Fibroblast of gingiva (primary cell): ENCODE measurements at regions not wholly inside any gene's neighbourhood (a gene's known extent, or its start where the extent isn't known, plus 50 kb on each side); places are given as distances from the start of the nearest gene placed in this dataset.

Experiments used
- DNase-seq: peaks from one replicate; pipeline ENCODE4 v3.0.0-alpha.2; 2011; ENCODE audit warnings: low read depth

DNA sequence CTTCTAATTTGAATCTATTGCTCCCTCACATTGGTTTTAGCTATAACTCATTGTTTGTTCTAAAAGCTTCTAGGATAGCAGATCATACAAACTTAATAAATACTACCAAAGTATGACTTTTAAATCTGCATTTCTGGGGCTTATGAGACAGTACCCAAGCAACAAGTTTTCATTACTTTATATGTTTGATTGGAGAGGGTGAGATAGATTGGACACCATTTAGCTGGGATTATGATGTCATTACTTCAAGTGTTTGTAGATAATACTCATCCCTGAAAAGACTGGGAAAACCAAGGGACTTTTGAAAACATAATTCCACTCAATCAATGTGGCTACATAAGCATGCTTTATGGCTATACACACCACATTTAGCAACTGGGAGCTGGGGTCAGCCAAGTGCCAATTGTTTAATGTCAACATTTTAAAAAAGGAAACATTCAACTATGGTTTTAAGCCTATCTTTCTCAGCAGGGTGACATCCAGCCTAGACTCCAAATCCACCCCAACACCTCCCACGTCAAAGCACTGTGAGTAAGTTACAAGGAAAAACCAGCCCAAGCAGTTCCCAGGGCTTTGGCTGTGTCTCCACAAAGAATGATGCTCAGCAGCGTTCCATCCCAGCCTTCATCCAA lies 119.9 kb downstream of the ETAA1 start:
- DNase-seq: peak; percentile 64

DNA sequence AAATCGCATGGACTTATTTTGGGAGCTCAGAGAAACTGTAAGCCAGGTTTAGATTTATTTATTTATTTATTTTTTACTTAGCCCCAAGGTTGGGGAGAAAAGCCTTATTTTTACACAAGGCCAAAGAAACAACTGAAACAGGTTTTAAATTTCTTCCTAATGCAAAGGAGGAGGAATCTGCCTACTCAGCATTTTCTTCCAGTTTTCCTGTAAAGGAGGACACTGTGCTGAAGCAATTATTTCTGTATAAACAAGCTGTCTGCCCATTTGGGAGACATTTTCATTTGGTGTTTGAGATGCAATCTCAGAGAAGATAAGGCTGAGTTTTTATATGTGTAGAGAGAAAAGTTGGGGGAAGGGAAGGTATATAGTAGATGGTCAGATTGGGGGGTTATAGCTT lies 125.0 kb downstream of the ETAA1 start:
- DNase-seq: no peak

DNA sequence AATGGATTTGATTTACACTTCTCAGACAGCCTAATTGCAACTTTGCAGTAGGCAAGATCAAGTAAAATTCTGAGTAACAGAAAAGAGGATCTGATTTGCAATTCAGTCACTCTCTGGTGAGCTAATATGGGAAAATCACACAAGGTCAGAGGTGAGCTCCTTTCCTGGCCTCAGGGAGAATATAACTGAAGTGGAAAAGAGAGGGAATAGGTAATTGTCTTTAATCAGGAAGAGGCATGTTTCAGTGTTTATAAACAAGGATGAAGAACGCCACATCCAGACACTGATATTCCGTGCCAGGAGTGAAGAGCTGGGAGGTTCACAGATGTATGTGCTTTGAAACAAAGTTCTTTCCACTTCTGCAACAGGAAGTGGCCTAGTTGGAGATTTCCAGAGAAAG lies 127.1 kb downstream of the ETAA1 start:
- DNase-seq: no peak

DNA sequence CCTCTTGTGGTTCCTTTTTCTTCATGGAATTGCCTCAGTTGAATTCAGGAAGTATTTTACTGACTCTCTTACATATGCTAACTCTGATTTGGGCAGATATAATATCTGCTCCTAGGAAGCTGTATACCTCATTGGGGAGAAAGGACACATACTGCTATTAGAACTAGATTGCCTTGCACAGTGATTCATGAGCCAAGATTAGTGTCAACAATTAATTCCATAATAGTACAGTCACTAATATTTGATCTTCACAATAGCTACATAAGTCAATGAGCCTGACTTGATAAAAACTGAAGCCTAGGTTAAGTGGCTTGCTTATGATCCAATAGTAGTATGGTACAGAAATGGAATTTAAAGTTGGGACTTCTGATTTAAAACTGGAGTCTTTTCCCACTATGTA lies 127.6 kb downstream of the ETAA1 start:
- DNase-seq: no peak

DNA sequence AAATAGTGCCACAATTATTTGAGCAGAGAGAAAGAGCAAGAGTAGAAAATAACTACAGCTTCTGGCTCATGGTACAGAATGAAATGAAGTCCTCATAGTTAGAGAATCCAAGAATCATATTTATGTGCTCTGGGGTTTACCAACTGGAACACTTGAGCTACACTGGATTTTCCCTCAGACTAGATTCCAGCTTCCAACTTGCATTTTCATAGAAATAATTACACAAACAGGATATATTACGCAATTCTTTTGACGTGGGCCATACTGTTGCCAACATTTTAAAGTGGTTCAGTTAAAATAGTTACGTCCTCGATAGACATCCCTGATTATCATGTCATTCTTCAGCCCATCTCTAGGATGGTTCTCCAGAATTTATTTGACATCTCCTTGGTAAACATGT lies 129.2 kb downstream of the ETAA1 start:
- DNase-seq: peak; percentile 87

DNA sequence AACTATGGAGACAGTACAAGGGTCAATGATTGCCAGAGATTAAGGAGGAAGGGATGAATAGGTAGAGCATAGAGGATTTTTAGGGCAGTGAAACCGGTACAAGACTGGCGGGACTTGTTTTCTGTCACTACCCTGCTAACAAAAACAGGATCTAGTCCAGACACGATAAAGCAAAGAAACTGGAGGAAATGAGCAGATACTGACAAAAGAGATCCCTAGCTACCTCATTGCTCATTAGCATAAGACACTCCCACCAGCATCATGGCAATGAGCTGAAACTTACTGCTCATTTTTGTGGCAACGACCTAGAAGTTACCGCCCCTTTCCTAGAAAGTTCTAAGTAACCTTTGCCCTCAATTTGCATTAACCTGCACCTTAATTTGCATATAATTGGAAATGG lies 131.2 kb downstream of the ETAA1 start:
- no peak for DNase-seq

DNA sequence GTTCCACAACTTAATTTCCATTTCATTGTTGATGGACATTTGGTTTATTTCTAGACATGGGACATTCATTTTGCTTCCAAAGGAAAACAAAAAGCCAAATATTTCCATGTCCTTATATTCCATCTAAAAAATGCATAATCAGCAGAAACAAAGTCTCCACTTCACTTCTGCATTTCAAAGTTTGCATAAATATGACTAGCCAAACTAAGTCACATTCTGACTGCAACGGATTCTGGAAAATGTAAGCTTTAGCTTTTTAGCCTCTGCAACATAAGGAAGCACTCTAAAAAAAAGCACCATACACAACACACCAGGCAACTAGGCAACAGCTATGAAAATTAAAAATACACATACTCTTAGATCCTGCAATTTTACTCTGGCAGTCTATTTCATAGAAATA lies 135.3 kb downstream of the ETAA1 start:
- no peak for DNase-seq

DNA sequence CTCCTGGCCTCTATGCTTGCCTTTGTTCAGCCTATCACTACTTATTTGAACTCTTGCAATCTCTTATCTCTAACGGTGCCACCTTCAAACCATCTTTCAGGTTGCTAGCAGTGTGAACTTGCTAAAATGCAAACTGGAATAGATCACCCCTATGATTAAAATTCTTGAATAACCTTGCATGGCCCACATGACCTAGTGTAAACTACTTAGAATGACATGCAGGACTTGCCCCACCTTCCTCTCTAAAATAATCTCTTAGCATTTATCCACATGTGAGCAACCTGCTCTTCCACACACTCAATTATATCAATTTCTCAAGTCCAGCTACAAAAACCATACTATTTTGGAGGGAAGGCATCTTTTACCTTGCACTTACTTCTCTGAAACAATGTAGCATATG lies 137.6 kb downstream of the ETAA1 start:
- DNase-seq: no peak

DNA sequence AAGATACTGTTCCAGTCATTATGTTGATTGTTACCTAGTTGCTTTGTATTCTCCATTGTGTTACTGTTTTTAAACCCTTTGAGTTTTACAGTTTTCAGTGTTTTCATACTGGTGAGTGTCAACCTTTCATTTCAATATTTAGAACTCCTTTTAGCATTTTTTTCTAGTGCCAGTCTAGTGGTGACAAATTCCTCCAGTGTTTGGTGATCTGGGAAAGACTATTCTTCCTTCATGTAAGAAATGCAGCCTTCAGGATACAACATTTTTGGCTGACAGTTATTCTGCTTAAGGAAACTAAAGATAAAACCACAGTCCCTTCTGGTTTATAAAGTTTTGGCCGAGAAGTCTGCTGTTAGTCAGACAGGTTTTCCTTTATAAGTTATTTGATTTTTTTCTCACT lies 143.8 kb downstream of the ETAA1 start:
- no peak for DNase-seq

DNA sequence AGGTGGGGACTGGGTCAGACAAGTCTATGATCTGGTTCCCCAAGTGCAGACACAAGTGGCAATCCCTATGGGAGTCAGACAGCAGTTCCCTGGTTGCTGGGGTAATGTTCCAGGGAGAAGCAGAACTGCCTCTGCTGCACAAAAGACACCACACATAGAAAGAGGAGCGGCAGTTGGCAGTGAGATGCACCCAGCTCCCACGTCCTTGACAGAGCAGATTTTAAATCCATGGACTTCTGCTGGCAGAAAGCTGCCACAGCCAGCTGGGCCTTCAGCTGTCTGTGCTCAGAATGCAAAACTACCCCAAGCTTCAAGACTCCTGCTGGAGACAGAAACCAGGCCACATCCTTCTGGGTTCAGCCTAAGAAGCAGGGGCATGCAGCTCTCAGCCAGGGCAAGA lies 147.2 kb downstream of the ETAA1 start:
- no peak for DNase-seq

DNA sequence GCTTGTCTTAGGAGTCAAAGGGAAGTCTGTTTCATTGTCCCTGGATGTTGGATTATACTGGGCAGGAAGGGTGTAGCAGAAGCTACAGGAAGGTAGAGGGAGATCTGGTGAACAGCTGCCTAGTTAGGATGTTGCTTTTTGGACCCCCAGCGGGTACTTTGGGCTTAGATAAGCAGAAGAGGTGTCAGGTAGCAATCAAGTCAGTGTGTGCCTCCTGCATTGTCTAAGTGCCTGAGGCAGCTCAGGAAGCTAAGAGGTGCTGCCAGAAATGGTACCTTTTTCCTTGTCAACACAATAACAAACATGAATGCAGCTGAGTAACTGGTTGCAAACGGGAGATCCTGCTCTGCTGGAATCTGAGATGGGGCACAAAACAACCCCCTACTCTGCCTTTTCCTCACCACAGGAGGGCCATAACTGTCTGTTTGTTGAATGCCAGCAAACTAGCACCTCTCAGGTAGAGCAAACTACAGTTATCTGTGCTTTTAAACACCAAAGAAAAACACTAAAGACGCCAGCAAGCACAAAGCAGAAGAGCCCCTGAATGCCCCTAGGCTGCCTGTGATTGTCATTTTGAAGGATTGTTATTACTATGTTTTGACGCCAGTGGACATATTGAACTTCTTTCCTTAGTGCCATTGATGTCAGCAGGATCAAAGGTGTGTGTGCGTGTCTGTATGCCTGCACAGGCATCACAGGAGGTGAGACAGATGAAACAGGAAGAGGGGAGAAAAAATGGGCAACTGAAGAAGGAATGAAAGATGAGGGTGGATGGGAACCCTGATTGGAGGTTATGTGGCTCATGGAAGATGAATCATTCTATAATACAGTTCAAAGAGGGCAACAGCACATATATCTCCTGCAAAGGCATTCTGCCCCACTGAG lies 151.4 kb downstream of the ETAA1 start:
- DNase-seq: no peak

DNA sequence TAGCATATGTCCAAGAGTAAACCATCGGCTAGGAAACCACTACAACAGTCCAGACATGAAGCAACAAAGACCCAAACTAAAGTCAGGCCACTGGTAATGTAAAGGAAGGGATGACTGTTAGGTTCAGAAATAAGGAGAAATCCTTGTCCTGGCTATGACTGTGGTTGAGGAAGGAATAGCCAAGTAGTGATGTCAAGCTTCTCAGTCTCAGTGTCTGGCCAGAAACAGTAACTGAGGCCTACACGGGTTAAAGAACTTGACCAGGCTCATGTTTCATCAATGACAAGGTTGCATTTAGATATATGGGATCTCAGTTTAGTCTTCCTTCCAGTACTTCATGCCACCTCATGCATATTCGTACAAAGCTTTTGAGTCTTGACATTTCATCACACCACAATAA lies 162.0 kb downstream of the ETAA1 start:
- DNase-seq: no peak

DNA sequence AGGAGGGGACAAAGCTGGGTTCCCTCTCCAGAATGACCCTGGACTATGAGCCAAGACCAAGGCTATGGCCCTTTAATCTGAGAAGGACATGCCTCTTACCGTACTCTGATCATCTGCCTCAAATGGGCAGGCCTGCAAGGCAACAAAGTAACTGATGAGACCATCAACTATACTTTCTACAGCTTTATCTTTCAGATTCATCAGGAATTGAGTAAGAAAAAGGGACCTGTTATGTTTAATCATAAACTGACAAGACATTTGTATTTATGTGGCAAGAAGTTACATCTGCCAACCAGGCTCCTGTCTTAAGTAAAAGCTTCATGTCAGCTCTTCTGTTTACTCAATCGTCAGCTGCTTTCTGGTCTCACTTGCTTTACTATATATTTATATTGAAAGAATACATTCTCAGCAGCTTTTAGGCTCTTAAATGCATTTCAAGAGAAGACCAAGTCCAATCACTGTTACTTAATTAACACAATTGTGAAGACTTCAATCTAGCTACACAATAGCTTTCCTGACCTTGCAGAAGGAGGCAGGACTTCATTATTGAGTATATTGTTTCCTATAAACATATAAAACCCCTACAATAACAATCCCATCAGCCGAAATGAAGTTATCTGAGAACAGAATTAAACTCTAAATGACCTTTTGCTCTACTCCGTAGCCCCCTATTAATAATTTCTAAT lies 163.8 kb downstream of the ETAA1 start:
- DNase-seq: no peak

DNA sequence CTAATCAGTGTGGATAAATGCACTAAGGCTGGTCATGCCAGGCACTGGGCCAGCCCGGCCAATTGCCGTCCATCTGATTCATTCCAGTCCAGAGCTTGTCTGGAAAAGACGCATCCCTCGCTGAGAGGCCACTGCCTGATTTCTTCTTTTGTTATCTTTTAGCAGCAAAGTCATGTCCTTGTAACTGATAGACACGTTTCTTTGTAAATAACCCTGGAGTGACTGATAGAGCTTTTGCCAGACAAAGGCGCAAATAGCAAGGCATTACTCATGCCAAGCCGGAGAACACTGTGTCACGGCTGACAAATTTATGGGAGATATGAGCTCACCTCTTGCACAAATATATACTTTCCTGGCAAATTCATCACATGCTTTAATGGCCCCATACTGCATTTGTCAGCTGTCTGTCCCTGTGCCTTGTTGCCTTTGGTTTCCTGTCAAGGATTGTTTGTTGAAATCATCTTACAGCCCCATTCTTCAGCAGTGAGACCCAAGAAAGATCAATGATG lies 164.4 kb downstream of the ETAA1 start:
- DNase-seq: peak; percentile 40

DNA sequence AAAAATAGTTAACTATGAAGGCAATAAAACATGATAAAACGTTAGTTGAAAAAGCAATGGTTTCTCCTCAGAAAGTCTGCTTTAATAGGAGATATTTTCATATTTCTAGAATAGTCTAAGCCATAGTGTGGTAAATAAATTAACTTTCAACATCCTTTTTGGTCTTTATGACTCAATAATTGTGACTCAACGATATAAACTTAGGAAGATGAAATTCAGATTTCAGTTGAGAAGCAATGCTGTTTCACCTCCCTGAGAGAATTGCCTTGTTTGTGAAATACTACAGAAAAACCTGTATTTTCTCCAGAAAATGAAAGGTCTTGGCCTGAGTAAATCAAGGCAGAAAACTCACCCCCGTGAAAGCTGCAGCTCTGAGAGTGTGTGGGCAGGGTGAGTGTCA lies 166.9 kb downstream of the ETAA1 start:
- DNase-seq: peak; percentile 58

DNA sequence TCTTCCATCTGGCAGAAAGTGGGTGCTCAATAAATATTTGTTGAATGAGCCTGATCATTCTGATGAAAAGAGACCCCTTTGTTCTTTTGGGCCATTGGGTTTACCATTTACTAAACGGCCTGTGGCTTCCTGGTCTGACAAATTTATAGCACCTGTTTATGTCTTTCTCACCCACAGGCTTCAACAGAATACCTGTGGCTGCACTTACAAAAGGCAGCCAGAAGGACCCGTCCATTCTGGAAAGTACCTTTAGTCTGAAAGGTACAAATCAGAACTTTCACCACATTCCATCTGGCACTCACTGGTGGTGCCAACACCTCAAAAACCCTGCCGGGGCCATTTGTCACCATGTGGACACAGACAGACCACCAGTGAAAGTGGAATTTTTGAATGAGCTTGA lies 167.5 kb downstream of the ETAA1 start:
- DNase-seq: no peak

DNA sequence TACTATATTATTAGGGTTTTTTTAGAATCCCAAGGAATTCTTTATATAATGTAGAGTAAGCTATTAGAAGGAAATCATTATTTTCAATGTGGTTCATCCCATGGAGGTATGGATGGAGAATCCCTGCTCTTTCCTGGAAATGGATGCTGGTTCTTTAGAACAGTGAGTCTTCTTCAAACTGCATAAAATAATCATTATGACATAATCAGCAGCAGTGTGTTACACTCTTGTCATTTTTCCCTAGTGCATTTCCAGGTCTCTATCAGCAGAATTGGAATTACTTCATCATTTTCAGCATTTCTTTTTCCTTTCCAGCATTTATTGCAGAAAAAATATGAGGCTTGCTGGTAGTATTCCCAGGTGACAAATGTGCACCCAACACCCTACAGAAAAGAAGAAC lies 168.1 kb downstream of the ETAA1 start:
- DNase-seq: no peak

DNA sequence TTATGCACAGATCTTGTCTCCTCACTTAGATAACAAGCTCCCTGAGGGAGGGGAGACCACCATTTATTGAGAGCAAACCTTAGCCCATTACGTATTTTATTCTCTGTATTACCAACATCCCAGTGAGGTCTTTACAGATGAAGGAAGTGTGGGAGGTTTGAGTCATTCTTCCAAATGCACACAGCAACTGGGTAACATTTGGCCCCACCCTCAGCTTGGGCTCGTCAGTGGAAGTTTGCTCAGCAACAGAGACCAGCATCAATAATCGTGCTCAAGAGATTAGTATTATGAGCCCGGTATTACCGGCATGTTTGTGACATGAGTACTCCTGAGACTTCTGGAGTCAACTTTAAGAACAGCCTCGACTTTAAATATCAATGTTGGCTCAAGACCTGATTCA lies 168.6 kb downstream of the ETAA1 start:
- DNase-seq: peak; percentile 27

DNA sequence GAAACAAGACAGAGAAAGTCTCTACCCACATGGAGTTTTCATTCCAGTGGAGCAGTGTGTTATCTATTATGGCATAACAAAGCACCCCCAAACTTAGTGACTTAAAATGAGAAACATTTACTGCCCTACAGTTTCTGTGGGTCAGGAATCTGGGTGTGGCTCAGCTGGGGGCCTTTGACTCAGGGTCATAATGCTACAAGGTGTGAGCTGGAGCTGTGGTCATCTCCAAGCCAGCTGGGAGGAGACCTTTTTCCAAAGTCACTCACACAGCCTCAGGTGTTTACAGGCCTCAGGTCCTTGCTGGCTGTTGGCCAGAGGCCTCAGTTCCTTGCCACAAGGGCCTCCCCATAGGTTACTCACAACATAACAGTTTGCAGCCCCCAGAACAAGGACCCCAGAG lies 169.2 kb downstream of the ETAA1 start:
- no peak for DNase-seq

DNA sequence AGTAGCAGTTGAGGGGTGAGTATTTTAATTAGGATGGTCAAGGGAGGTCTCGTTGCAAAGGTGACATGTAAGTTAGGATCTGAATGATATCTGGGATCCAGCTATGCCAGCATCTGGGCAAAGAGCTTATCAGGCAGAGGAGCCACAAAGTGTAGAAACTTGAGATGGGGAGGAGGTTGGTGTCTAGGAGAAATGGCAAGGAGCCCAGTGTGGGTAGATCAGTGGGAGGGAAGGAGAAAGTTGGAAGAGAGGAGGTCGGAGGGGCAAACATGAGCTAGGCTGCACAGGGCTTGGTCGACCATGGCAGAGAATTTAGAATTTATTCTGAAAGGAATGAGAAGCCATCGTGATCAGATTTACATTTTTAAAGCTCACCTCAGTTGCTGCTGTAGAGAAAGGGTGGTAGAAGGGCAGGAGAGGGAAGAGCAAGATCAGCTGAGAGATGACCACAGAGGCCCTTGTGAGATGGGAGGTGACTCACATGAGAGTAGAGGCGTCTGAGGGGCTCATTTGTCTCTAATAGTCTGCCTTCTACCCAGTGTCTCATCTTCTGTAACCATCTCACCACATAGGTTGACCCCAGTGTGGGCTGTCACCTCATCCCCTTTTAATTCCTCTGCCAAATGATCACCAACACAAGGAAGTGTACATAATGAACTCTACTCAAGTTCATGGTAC lies 170.0 kb downstream of the ETAA1 start:
- no peak for DNase-seq

DNA sequence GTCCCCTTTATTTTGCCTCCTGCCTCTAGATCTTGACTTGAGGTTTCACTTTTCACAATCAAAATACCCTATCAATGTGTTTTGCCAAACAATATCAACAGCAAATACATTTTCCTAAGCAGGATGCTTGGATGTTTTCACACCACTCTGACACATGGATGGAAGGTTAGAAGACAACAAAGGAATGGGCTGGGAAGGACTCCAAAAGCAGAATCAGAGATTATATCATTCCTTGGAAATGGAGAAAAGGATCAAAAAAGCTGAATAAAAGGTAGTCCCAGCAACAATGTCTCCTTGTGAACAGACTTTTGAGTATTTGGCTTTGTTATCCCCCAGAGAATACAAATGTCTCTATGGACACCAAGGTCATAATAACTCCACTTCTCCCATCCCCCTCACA lies 170.8 kb downstream of the ETAA1 start:
- DNase-seq: no peak

DNA sequence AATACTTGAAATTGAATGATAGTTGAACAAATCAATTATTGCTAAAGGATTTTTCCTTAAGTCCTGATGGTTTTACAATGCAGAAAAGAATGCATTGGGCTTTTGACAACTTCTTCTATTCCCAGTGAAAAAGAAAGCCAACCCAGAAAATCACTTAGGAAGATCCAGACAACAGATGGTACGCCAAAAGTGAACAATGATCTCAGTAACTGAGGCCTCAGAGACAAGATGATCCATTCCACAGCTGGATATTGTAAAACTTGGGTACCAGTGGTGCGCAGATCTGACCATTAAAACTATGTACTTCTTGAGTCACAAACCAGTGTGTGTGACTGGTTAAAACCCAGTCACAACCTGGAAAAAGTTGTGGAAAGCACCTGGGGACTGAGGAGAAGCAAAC lies 173.5 kb downstream of the ETAA1 start:
- DNase-seq: no peak
